DOHH2 (cell line): ENCODE measurements at regions not wholly inside any gene's neighbourhood (a gene's known extent, or its start where the extent isn't known, plus 50 kb on each side); places are given as distances from the start of the nearest gene placed in this dataset.

Experiments
- CTCF ChIP-seq: fragments of 200-600 bp; sonication (generic); IDR thresholded peaks from one replicate; pipeline ENCODE4 v1.5.1; 2014; ENCODE audit warnings: antibody characterized with exemption, mild to moderate bottlenecking, low read depth, low read length; ENCODE audit not compliant: poor library complexity, severe bottlenecking
- EZH2phosphoT487 ChIP-seq: fragments of 200-600 bp; sonication (generic); IDR thresholded peaks from 2 replicates; pipeline ENCODE4 v1.6.1; 2017; ENCODE audit warnings: borderline replicate concordance, mild to moderate bottlenecking, antibody characterized with exemption, low read length, moderate library complexity, mixed read lengths

- TF ChIP-seq CTCF, result no peak
- TF ChIP-seq EZH2phosphoT487, result no peak
Observed at GRCh38 chr3:72115307-72115706, 330.4 kb upstream of the PROK2 start.
